Liver (tissue), 8 donors: ENCODE measurements at regions not wholly inside any gene's neighbourhood (a gene's known extent, or its start where the extent isn't known, plus 50 kb on each side); places are given as distances from the start of the nearest gene placed in this dataset.

Experiments
- DNase-seq: peaks from one replicate; pipeline ENCODE4 v3.0.0-alpha.2; 2017; ENCODE audit warnings: low spot score
- H3K27ac ChIP-seq, 2 donors: one replicate each; pipeline ENCODE4 v1.7.0; 2013; ENCODE audit warnings: inconsistent platforms in 2 of 2, low read length in 2 of 2, control low read depth in 1 of 2, low read depth in 1 of 2, mild to moderate bottlenecking in 1 of 2
- H3K27me3 ChIP-seq, 4 donors: one replicate each; pipeline versions ENCODE4 v1.6.1 to v1.7.0; 2013; ENCODE audit warnings: low read length in 3 of 4, inconsistent platforms in 1 of 4, mild to moderate bottlenecking in 1 of 4, moderate library complexity in 1 of 4; ENCODE audit not compliant: control insufficient read depth in 4 of 4, insufficient read depth in 4 of 4
- H3K36me3 ChIP-seq, 4 donors: one replicate each; pipeline versions ENCODE4 v1.6.1 to v1.7.0; 2013; ENCODE audit warnings: low read length in 3 of 4, mild to moderate bottlenecking in 3 of 4, low read depth in 1 of 4, moderate library complexity in 1 of 4; ENCODE audit not compliant: control insufficient read depth in 4 of 4, insufficient read depth in 3 of 4
- H3K4me1 ChIP-seq, 4 donors: one replicate each; pipeline versions ENCODE4 v1.6.1 to v1.7.0; 2013; ENCODE audit warnings: low read length in 3 of 4, mild to moderate bottlenecking in 3 of 4, moderate library complexity in 1 of 4; ENCODE audit not compliant: control insufficient read depth in 4 of 4, insufficient read depth in 4 of 4
- H3K4me3 ChIP-seq, 3 donors: one replicate each; pipeline versions ENCODE4 v1.6.1 to v1.7.0; 2013; ENCODE audit warnings: low read length in 3 of 3, control low read depth in 1 of 3, low read depth in 1 of 3, mild to moderate bottlenecking in 1 of 3
- H3K9ac ChIP-seq, 2 donors: one replicate each; pipeline ENCODE4 v1.7.0; 2013; ENCODE audit warnings: low read length in 2 of 2, mild to moderate bottlenecking in 2 of 2, moderate library complexity in 2 of 2, control low read depth in 1 of 2, low read depth in 1 of 2
- H3K9me3 ChIP-seq, 4 donors: one replicate each; pipeline versions ENCODE4 v1.6.1 to v1.7.0; 2013; ENCODE audit warnings: low read length in 3 of 4; ENCODE audit not compliant: control insufficient read depth in 4 of 4
- CTCF ChIP-seq: fragments of 150-350 bp; IDR thresholded peaks from 2 replicates; pipeline ENCODE4 v1.5.1; 2017; ENCODE audit warnings: improper control_type of control experiment, low read depth, low read length; ENCODE audit not compliant: missing input control
- EGR1 ChIP-seq, 2 donors: IDR thresholded peaks; 2 replicates each; pipeline ENCODE4 v1.6.1; 2016 to 2018; ENCODE audit warnings: antibody characterized with exemption in 2 of 2, low read depth in 2 of 2
- FOXA1 ChIP-seq: IDR thresholded peaks from 2 replicates; pipeline ENCODE4 v1.6.1; 2016; ENCODE audit warnings: antibody characterized with exemption
- FOXA2 ChIP-seq: IDR thresholded peaks from 2 replicates; pipeline ENCODE4 v1.6.1; 2016; ENCODE audit warnings: antibody characterized with exemption
- GABPA ChIP-seq, 2 donors: IDR thresholded peaks in 1 of 2; conservative IDR thresholded peaks in 1 of 2; 2 replicates each; pipeline ENCODE4 v1.6.1; 2016; ENCODE audit warnings: antibody characterized with exemption in 2 of 2, mild to moderate bottlenecking in 1 of 2, moderate library complexity in 1 of 2
- HNF4A ChIP-seq, 2 donors: conservative IDR thresholded peaks; 2 replicates each; pipeline ENCODE4 v1.6.1; 2016; ENCODE audit warnings: antibody characterized with exemption in 2 of 2, mild to moderate bottlenecking in 2 of 2
- HNF4G ChIP-seq: IDR thresholded peaks from 2 replicates; pipeline ENCODE4 v1.6.1; 2016; ENCODE audit warnings: antibody characterized with exemption
- JUND ChIP-seq, 2 donors: IDR thresholded peaks; 2 replicates each; pipeline ENCODE4 v1.6.1; 2016; ENCODE audit warnings: antibody characterized with exemption in 2 of 2
- NR2F2 ChIP-seq: IDR thresholded peaks from 2 replicates; pipeline ENCODE4 v1.6.1; 2016; ENCODE audit warnings: antibody characterized with exemption
- RAD21 ChIP-seq, 2 donors: IDR thresholded peaks; 2 replicates each; pipeline ENCODE4 v1.6.1; 2016; ENCODE audit warnings: antibody characterized with exemption in 2 of 2, mild to moderate bottlenecking in 2 of 2
- RXRA ChIP-seq, 2 donors: IDR thresholded peaks; 2 replicates each; pipeline ENCODE4 v1.6.1; 2017 to 2018; ENCODE audit warnings: antibody characterized with exemption in 2 of 2, mild to moderate bottlenecking in 1 of 2
- SP1 ChIP-seq: IDR thresholded peaks from 2 replicates; pipeline ENCODE4 v1.6.1; 2018; ENCODE audit warnings: antibody characterized with exemption, mild to moderate bottlenecking
- TAF1 ChIP-seq: conservative IDR thresholded peaks from 2 replicates; pipeline ENCODE4 v1.6.1; 2016; ENCODE audit warnings: antibody characterized with exemption, mild to moderate bottlenecking
- YY1 ChIP-seq: IDR thresholded peaks from 2 replicates; pipeline ENCODE4 v1.6.1; 2016; ENCODE audit warnings: antibody characterized with exemption, mild to moderate bottlenecking
- WGBS: extraction: QIAGEN DNeasy Blood & Tissue Kit; methylation state at CpG from one replicate; pipeline ENCODE4 v1.1.7; 2013; 5-methylcytosine and 5-hydroxymethylcytosine counted together
- TF ChIP-seq, protein P1 (sequence below): IDR thresholded peaks from 2 replicates; pipeline ENCODE4 v1.6.1; 2016; ENCODE audit warnings: antibody characterized with exemption
- TF ChIP-seq, protein P2 (sequence below): IDR thresholded peaks from 2 replicates; pipeline ENCODE4 v1.6.1; 2016; ENCODE audit warnings: antibody characterized with exemption, mild to moderate bottlenecking
- donor health status: healthy.
- donor health status: healthy.
- donor health status: healthy.
- donor health status: healthy.
- donor health status: healthy.

DNA sequence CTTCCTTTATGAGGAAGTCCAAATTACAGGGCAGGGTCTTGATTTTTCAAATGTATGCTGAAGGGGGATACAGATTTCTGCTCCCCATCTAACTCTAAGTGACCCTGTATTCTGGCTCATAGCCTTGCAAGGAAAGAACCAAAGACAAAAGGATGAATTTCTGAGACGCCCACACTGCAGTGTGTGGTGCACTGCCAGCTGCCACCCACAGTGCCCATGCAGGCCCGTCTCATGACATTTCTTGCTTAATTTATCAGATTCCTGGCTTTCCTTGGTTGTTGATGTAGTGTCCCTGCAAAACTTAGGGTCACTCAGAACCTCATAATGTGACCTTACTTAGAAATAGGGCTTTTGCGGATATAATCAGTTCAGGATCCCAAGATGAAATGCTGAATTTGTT is 68.0 kb downstream of the CBLN4 start:
- TF ChIP-seq EGR1 (IDR thresholded peaks at IDR 0.05; ENCODE audit: low read depth in 2 of 2) (no peak), HNF4A (conservative IDR thresholded peaks at IDR 0.05) (no peak)
- TF ChIP-seq, protein P1, sequence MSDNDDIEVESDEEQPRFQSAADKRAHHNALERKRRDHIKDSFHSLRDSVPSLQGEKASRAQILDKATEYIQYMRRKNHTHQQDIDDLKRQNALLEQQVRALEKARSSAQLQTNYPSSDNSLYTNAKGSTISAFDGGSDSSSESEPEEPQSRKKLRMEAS, result no peak
- Histone ChIP-seq H3K4me3 (no peak overlapping the region), H3K9ac (no peak overlapping the region), H3K4me1 (no peaks in the 10 kb centered on the region), H3K9me3 (peaks cover 0 to 1% (median 0%) of the 10 kb centered on the region in 4 donors), H3K27me3 (no peaks in the 10 kb centered on the region), H3K27ac (no peak overlapping the region), H3K36me3 (no peaks in the 10 kb centered on the region)
- no peak for DNase-seq
- WGBS, result 92% methylated on average over 3 of the region's 3 CpGs

GRCh38 chr20:55936209-55936595 is 69.1 kb downstream of the CBLN4 start:
- H3K4me1 ChIP-seq, result no peaks in the 10 kb centered on the region
- H3K9ac ChIP-seq, result no peak overlapping the region
- H3K4me3 ChIP-seq, result no peak overlapping the region
- no peaks in the 10 kb centered on the region for H3K27me3 ChIP-seq
- no peaks in the 10 kb centered on the region for H3K36me3 ChIP-seq
- no peak for DNase-seq
- H3K27ac ChIP-seq, result no peak overlapping the region
- peaks cover 0 to 1% (median 0%) of the 10 kb centered on the region in 4 donors for H3K9me3 ChIP-seq
- TF ChIP-seq HNF4A (conservative IDR thresholded peaks at IDR 0.05) (no peak), JUND (IDR thresholded peaks at IDR 0.05) (no peak), TAF1 (no peak), FOXA2 (no peak), RXRA (IDR thresholded peaks at IDR 0.05) (no peak), GABPA (IDR thresholded peaks at IDR 0.05 in 1 of 2, conservative IDR thresholded peaks at IDR 0.05 in 1 of 2) (no peak), SP1 (no peak), FOXA1 (no peak), RAD21 (IDR thresholded peaks at IDR 0.05) (no peak), YY1 (no peak), NR2F2 (no peak), EGR1 (IDR thresholded peaks at IDR 0.05; ENCODE audit: low read depth in 2 of 2) (no peak), HNF4G (no peak), CTCF (no peak)
- 86% methylated on average over 2 of the region's 2 CpGs for WGBS

- 58% methylated on average over 3 of the region's 3 CpGs for WGBS
- H3K4me1 ChIP-seq, result no peaks in the 10 kb centered on the region
- H3K27ac ChIP-seq, result no peak overlapping the region
- H3K4me3 ChIP-seq, result no peak overlapping the region
- TF ChIP-seq, protein P1, result no peak
- TF ChIP-seq JUND (IDR thresholded peaks at IDR 0.05) (no peak), SP1 (no peak), HNF4A (conservative IDR thresholded peaks at IDR 0.05) (no peak), RXRA (IDR thresholded peaks at IDR 0.05) (no peak)
- TF ChIP-seq, protein P2, sequence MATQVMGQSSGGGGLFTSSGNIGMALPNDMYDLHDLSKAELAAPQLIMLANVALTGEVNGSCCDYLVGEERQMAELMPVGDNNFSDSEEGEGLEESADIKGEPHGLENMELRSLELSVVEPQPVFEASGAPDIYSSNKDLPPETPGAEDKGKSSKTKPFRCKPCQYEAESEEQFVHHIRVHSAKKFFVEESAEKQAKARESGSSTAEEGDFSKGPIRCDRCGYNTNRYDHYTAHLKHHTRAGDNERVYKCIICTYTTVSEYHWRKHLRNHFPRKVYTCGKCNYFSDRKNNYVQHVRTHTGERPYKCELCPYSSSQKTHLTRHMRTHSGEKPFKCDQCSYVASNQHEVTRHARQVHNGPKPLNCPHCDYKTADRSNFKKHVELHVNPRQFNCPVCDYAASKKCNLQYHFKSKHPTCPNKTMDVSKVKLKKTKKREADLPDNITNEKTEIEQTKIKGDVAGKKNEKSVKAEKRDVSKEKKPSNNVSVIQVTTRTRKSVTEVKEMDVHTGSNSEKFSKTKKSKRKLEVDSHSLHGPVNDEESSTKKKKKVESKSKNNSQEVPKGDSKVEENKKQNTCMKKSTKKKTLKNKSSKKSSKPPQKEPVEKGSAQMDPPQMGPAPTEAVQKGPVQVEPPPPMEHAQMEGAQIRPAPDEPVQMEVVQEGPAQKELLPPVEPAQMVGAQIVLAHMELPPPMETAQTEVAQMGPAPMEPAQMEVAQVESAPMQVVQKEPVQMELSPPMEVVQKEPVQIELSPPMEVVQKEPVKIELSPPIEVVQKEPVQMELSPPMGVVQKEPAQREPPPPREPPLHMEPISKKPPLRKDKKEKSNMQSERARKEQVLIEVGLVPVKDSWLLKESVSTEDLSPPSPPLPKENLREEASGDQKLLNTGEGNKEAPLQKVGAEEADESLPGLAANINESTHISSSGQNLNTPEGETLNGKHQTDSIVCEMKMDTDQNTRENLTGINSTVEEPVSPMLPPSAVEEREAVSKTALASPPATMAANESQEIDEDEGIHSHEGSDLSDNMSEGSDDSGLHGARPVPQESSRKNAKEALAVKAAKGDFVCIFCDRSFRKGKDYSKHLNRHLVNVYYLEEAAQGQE, result no peak
- DNase-seq, result no peak
- peaks cover 0 to 1% (median 0%) of the 10 kb centered on the region in 4 donors for H3K9me3 ChIP-seq
- H3K27me3 ChIP-seq, result no peaks in the 10 kb centered on the region
- no peak overlapping the region for H3K9ac ChIP-seq
- H3K36me3 ChIP-seq, result no peaks in the 10 kb centered on the region
These were observed 69.7 kb downstream of the CBLN4 start for GRCh38 chr20:55935448-55936208.
